Coronary artery (tissue), 2 donors: ENCODE measurements at regions not wholly inside any gene's neighbourhood (a gene's known extent, or its start where the extent isn't known, plus 50 kb on each side); places are given as distances from the start of the nearest gene placed in this dataset.

ENCODE experiments used
- DNase-seq: peaks from one replicate; pipeline ENCODE4 v3.0.0-alpha.2; 2017; ENCODE audit warnings: low spot score
- H3K27ac ChIP-seq, 2 donors: fragments of 200-600 bp; sonication (generic); one replicate each; pipeline ENCODE4 v1.5.1; 2016 to 2019
- H3K4me3 ChIP-seq: fragments of 200-600 bp; sonication (generic); 2 replicates; pipeline ENCODE4 v1.5.1; 2016; ENCODE audit warnings: mild to moderate bottlenecking, moderate library complexity
- CTCF ChIP-seq: fragments of 200-600 bp; sonication (generic); IDR thresholded peaks from one replicate; pipeline ENCODE4 v1.5.1; 2019; ENCODE audit warnings: antibody characterized with exemption

GRCh38 chr9:29644514-29644913 lies 2071.2 kb upstream of the C9orf72 start:
- Histone ChIP-seq H3K4me3 (no peak overlapping the region), H3K27ac (no peak overlapping the region)
- no peak for TF ChIP-seq CTCF
- no peak for DNase-seq

GRCh38 chr9:29647451-29647850 lies 2074.2 kb upstream of the C9orf72 start:
- no peak for DNase-seq
- no peak overlapping the region for H3K27ac ChIP-seq
- TF ChIP-seq CTCF = no peak
- no peak overlapping the region for H3K4me3 ChIP-seq

- Histone ChIP-seq H3K4me3 (no peak overlapping the region), H3K27ac (no peak overlapping the region)
- no peak for DNase-seq
- no peak for TF ChIP-seq CTCF
Observed at GRCh38 chr9:29648132-29648531, 2074.9 kb upstream of the C9orf72 start.

- H3K27ac ChIP-seq = no peak overlapping the region
- DNase-seq = no peak
- no peak overlapping the region for H3K4me3 ChIP-seq
- TF ChIP-seq CTCF = no peak
Observed at GRCh38 chr9:29648601-29649000, 2075.3 kb upstream of the C9orf72 start.

GRCh38 chr9:29656641-29657406 lies 2083.5 kb upstream of the C9orf72 start:
- no peak for TF ChIP-seq CTCF
- DNase-seq = no peak
- Histone ChIP-seq H3K27ac (no peak overlapping the region), H3K4me3 (no peak overlapping the region)

- no peak for TF ChIP-seq CTCF
- no peak for DNase-seq
- Histone ChIP-seq H3K4me3 (no peak overlapping the region), H3K27ac (no peak overlapping the region)
Observed at GRCh38 chr9:29657821-29658220, 2084.5 kb upstream of the C9orf72 start.

GRCh38 chr9:29659014-29659413 lies 2085.7 kb upstream of the C9orf72 start:
- Histone ChIP-seq H3K27ac (no peak overlapping the region), H3K4me3 (no peak overlapping the region)
- TF ChIP-seq CTCF = no peak
- DNase-seq = no peak
